ENCODE measurements at regions not wholly inside any gene's neighbourhood (a gene's known extent, or its start where the extent isn't known, plus 50 kb on each side); places are given as distances from the start of the nearest gene placed in this dataset.

- TF ChIP-seq KLF13 (CRISPR knock-in tag; IDR thresholded peaks at IDR 0.05) (no peak), NFATC3 (CRISPR knock-in tag; IDR thresholded peaks at IDR 0.05) (no peak), DMAP1 (CRISPR knock-in tag; IDR thresholded peaks at IDR 0.05) (no peak), MLX (CRISPR knock-in tag; IDR thresholded peaks at IDR 0.05) (no peak), ZNF577 (CRISPR knock-in tag; IDR thresholded peaks at IDR 0.05; ENCODE audit: borderline replicate concordance, low read depth) (no peak), HIVEP1 (CRISPR knock-in tag; IDR thresholded peaks at IDR 0.05) (no peak)
Observed at GRCh38 chr6:99818161-99818560, 175.9 kb downstream of the MCHR2 start (continued).

- intact Hi-C loops (cut with micrococcal nuclease; ENCODE audit: unreplicated experiment) (loop anchor here (5.0 kb wide), 3 partner anchors 233 to 488 kb away; no protein-coding TSS in a partner anchor), in situ Hi-C loops (cut with HindIII; ENCODE audit: extremely low pct_ligation_motif_present, low pct_unique_long_range_greater_than_20kb) (loop anchor here (10.0 to 25.0 kb wide), 2 partner anchors 235 to 483 kb away; partner anchors contain the start of gene FAXC)
- no TSS peak for BruUV-seq (replicated peaks)
- Histone ChIP-seq H3K79me2 (ENCODE audit: insufficient read depth, low read length) (no peaks in the 10 kb centered on the region), H3K9ac (ENCODE audit: insufficient read depth, low read depth, low read length) (no peak overlapping the region), H4K20me1 (ENCODE audit: insufficient read depth, low read length) (no peaks in the 10 kb centered on the region), H3K4me1 (ENCODE audit: insufficient read depth, low read length) (peaks cover 7% of the 10 kb centered on the region), H3K9me3 (ENCODE audit: low read length) (no peaks in the 10 kb centered on the region), H2AFZ (ENCODE audit: low read length) (no peak overlapping the region), H3K4me3 (replicated peaks in 1 of 3; ENCODE audit: insufficient read depth in 1 of 3, low read depth in 2 of 3, low read length in 3 of 3) (no peak overlapping the region), H3K36me3 (replicated peaks in 1 of 2; ENCODE audit: control insufficient read depth in 1 of 2, insufficient read depth in 2 of 2, low read length in 2 of 2) (no peaks in the 10 kb centered on the region), H3K27ac (ENCODE audit: extremely low read length, insufficient read depth, low read length) (no peak overlapping the region), H3K27me3 (ENCODE audit: control insufficient read depth in 1 of 2, insufficient read depth in 2 of 2, low read length in 2 of 2) (no peaks in the 10 kb centered on the region; a peak in 1 of 5 replicates), H3K4me2 (ENCODE audit: low read depth, low read length) (no peak overlapping the region)
- 6% methylated on average over 5 of the region's 5 CpGs for WGBS (ENCODE audit: low lambda C conversion rate)
- ChIA-PET CTCF (ENCODE audit: low intra/inter-chr PET ratio, low total read pairs) (no interaction called here), POLR2A (no interaction called here)
- ATAC-seq = peak; percentile 69
- no peak for FAIRE-seq
- no peak for DNase-seq (ENCODE audit: low spot score)
- TF ChIP-seq POLR2A (IDR thresholded peaks at IDR 0.05; ENCODE audit: insufficient read depth in 1 of 2, low read depth in 2 of 2, low read length in 2 of 2) (no peak), MEIS1 (CRISPR knock-in tag; IDR thresholded peaks at IDR 0.05; ENCODE audit: borderline replicate concordance) (no peak), SNAPC5 (CRISPR knock-in tag; IDR thresholded peaks at IDR 0.05; ENCODE audit: borderline replicate concordance) (no peak), NFYC (CRISPR knock-in tag; IDR thresholded peaks at IDR 0.05) (no peak), SP1 (IDR thresholded peaks at IDR 0.05) (no peak), SP1 (CRISPR knock-in tag; IDR thresholded peaks at IDR 0.05) (no peak), TBP (CRISPR knock-in tag; IDR thresholded peaks at IDR 0.05) (no peak), SP2 (CRISPR knock-in tag; IDR thresholded peaks at IDR 0.05) (no peak), TEAD3 (CRISPR knock-in tag; optimal IDR thresholded peaks at IDR 0.05; ENCODE audit: borderline replicate concordance) (no peak), SIX4 (CRISPR knock-in tag; IDR thresholded peaks at IDR 0.05) (no peak), U2AF2 (IDR thresholded peaks at IDR 0.05; ENCODE audit: low read depth, low read length) (no peak), NBN (conservative IDR thresholded peaks at IDR 0.05) (no peak), TP53 (CRISPR knock-in tag; conservative IDR thresholded peaks at IDR 0.05) (no peak), THAP7 (CRISPR knock-in tag; IDR thresholded peaks at IDR 0.05) (no peak), ZNF720 (CRISPR knock-in tag; IDR thresholded peaks at IDR 0.05) (no peak), MED8 (CRISPR knock-in tag; IDR thresholded peaks at IDR 0.05; ENCODE audit: insufficient replicate concordance) (no peak)
Observed at GRCh38 chr6:99819853-99820252, 174.2 kb downstream of the MCHR2 start.
